ENCODE measurements at regions not wholly inside any gene's neighbourhood (a gene's known extent, or its start where the extent isn't known, plus 50 kb on each side); places are given as distances from the start of the nearest gene placed in this dataset.

DNA sequence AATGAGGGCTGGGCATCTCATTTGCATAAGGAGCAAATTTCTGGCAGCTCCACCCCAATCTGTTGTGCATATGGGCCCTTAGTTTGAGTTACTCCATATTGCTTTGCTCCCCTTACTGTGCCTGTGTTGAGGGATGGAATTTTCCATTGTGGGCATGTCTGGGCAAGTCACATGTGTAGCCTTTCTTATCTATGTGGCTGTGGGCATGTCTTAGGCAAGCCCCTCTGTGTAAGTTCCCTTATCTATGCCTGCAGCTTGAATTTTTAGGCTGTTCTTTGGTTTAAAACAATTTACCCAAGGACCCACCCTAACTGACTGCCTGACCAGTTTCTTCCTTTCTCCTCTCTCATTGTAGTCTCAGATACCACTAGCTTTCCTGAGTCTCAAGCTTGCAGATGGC, 405.7 kb upstream of the NCAM2 start:
- H3K36me3 ChIP-seq (ENCODE audit: control insufficient read depth, insufficient read depth, low read length): no peaks in the 10 kb centered on the region
- no peak overlapping the region for H3K9ac ChIP-seq (ENCODE audit: low read length)
- no peak overlapping the region for H3K4me3 ChIP-seq (ENCODE audit: low read length)
- H3K4me1 ChIP-seq (ENCODE audit: control insufficient read depth, insufficient read depth, low read length): no peaks in the 10 kb centered on the region
- H3K27me3 ChIP-seq (ENCODE audit: control insufficient read depth, insufficient read depth, low read length): no peaks in the 10 kb centered on the region
- H3K27ac ChIP-seq (ENCODE audit: low read depth, low read length): no peak overlapping the region

DNA sequence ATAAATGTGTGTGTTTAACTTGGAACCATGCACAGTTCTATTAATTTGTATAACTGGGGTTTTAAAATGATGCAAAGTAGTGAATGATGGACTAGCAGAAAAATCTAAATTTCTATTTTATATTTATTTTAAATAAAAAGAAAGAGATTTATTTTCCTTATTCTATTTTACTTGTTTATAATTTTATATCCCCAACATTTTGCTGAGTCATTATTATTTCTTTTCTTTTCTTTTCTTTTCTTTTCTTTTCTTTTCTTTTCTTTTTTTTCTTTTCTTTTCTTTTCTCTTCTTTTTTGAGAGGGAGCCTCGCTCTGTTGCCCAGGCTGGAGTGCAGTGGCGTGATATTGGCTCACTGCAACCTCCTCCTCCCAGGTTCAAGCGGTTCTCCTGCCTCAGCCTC, 395.0 kb upstream of the NCAM2 start:
- H3K4me3 ChIP-seq (ENCODE audit: low read length): no peak overlapping the region
- no peak overlapping the region for H3K27ac ChIP-seq (ENCODE audit: low read depth, low read length)
- H3K9ac ChIP-seq (ENCODE audit: low read length): no peak overlapping the region
- no peaks in the 10 kb centered on the region for H3K36me3 ChIP-seq (ENCODE audit: control insufficient read depth, insufficient read depth, low read length)
- H3K4me1 ChIP-seq (ENCODE audit: control insufficient read depth, insufficient read depth, low read length): no peaks in the 10 kb centered on the region
- no peaks in the 10 kb centered on the region for H3K27me3 ChIP-seq (ENCODE audit: control insufficient read depth, insufficient read depth, low read length)

DNA sequence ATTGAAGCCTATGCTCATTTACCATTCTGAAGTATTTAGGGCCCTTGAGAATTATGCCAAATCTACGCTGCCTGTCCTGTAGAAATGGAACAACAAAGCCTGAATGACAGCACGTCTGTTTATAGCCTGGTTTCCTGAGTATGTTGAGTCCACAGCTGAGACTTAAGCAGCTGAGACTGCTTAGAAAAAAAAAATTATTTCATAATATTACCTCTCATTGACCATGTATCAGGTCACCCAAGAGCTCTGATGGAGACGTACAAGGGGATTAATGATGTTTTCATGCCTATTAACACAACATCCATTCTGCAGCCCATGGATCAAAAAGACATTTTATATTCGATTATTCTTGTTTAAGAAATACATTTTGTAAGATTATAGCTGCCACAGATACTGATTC, 387.2 kb upstream of the NCAM2 start:
- Histone ChIP-seq H3K27ac (ENCODE audit: low read depth, low read length) (no peak overlapping the region), H3K4me1 (ENCODE audit: control insufficient read depth, insufficient read depth, low read length) (no peaks in the 10 kb centered on the region), H3K4me3 (ENCODE audit: low read length) (no peak overlapping the region), H3K9ac (ENCODE audit: low read length) (no peak overlapping the region), H3K36me3 (ENCODE audit: control insufficient read depth, insufficient read depth, low read length) (no peaks in the 10 kb centered on the region), H3K27me3 (ENCODE audit: control insufficient read depth, insufficient read depth, low read length) (no peaks in the 10 kb centered on the region)

DNA sequence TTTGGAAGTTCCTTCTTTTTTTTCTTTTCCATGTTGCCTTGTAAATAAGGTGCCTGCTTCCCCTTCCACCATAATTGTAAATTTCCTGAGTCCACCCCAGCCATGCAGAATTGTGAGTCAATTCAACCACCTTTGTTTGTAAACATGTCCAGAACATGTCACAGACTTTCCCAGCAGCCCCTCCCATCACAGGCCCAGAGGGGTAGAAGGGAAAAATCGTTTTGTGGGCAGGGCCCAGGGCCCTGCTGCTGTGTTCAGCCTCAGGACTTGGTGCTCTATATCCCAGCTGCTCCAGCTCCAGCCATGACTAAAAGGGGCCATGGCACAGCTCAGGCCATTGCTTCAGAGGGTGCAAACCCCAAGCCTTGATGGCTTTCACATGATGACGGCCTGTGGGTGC, 384.6 kb upstream of the NCAM2 start:
- Histone ChIP-seq H3K27ac (ENCODE audit: low read depth, low read length) (no peak overlapping the region), H3K27me3 (ENCODE audit: control insufficient read depth, insufficient read depth, low read length) (no peaks in the 10 kb centered on the region), H3K4me1 (ENCODE audit: control insufficient read depth, insufficient read depth, low read length) (no peaks in the 10 kb centered on the region), H3K4me3 (ENCODE audit: low read length) (no peak overlapping the region), H3K36me3 (ENCODE audit: control insufficient read depth, insufficient read depth, low read length) (no peaks in the 10 kb centered on the region), H3K9ac (ENCODE audit: low read length) (no peak overlapping the region)

DNA sequence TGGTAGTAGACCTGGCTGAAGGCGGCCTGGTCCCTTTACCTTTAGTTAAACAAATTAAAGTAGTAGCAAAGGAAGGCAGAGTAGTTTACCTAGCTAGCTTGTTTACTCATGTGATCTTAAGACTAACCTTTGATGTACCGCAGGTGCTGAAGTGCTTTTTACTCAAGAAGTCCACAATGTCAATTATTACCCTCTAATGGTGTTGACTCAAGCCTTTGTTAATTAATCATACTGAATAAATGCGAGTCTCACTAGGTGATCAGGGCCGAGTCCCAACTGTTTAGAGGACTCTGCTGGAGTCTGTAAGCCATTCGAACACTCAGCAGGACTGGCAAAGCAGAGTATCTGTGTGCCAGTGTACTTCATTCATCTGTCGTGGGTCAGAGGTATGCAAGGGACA, 381.1 kb upstream of the NCAM2 start:
- H3K36me3 ChIP-seq (ENCODE audit: control insufficient read depth, insufficient read depth, low read length): no peaks in the 10 kb centered on the region
- no peak overlapping the region for H3K27ac ChIP-seq (ENCODE audit: low read depth, low read length)
- no peaks in the 10 kb centered on the region for H3K4me1 ChIP-seq (ENCODE audit: control insufficient read depth, insufficient read depth, low read length)
- no peaks in the 10 kb centered on the region for H3K27me3 ChIP-seq (ENCODE audit: control insufficient read depth, insufficient read depth, low read length)
- no peak overlapping the region for H3K9ac ChIP-seq (ENCODE audit: low read length)
- H3K4me3 ChIP-seq (ENCODE audit: low read length): no peak overlapping the region

DNA sequence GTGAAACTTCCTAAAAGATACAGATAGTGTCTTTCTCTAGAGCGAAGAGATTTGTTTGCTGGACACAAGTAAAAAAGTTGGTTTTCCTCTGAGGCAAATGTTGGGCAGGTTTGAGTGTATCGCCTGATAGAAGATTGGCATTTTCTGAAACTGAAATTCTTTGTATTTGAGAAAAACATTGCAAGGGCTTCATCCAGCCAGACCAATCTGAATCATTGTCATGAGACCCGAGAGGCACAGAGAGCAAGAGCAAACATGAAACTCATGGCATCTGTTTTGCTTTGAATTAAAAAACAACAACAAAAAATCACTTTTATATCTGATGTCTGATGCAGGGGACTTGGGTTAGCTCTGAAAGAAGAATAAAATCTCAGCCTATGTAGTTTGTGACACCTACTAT, 379.3 kb upstream of the NCAM2 start:
- H3K36me3 ChIP-seq (ENCODE audit: control insufficient read depth, insufficient read depth, low read length): no peaks in the 10 kb centered on the region
- H3K4me3 ChIP-seq (ENCODE audit: low read length): no peak overlapping the region
- H3K27me3 ChIP-seq (ENCODE audit: control insufficient read depth, insufficient read depth, low read length): no peaks in the 10 kb centered on the region
- H3K4me1 ChIP-seq (ENCODE audit: control insufficient read depth, insufficient read depth, low read length): no peaks in the 10 kb centered on the region
- H3K27ac ChIP-seq (ENCODE audit: low read depth, low read length): no peak overlapping the region
- no peak overlapping the region for H3K9ac ChIP-seq (ENCODE audit: low read length)

DNA sequence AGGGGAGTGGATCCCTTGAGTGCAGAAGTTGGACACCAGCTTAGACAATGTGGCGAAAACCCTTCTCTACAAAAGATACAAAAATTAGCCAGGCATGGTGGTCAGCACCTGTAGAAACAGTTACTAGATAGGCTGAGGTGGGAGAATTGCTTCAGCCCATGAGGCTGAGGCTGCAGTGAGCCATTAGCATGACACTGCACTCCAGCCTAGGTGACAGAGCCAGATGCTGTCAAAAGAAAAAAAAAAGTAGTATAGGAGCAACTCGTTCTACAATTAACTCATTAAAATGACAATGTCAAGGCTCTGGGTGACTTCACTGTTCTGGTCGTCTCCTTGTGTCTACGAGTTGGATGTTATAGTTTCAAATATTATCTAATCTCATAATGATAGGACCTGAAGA, 370.6 kb upstream of the NCAM2 start:
- Histone ChIP-seq H3K4me3 (ENCODE audit: low read length) (no peak overlapping the region), H3K27me3 (ENCODE audit: control insufficient read depth, insufficient read depth, low read length) (no peaks in the 10 kb centered on the region), H3K36me3 (ENCODE audit: control insufficient read depth, insufficient read depth, low read length) (no peaks in the 10 kb centered on the region), H3K27ac (ENCODE audit: low read depth, low read length) (no peak overlapping the region), H3K9ac (ENCODE audit: low read length) (no peak overlapping the region), H3K4me1 (ENCODE audit: control insufficient read depth, insufficient read depth, low read length) (no peaks in the 10 kb centered on the region)

DNA sequence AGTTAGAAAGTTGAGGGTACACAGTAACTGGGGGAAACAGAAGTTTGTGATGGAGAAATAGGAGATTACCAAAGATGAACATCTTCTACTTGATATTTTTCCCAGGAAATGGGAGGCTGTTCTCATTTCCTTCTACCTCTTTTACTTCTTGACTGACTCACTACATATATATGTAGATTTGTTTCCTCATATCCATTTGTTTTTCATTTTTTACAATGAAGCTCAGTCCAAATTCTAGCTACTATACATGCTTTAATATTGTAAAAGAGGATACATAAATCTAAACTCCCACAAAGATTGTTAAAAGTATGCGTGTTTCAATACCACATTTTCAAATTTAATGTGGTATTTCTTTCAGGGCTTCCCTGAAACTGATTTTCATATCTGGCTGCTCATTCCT, 366.6 kb upstream of the NCAM2 start:
- Histone ChIP-seq H3K27me3 (ENCODE audit: control insufficient read depth, insufficient read depth, low read length) (no peaks in the 10 kb centered on the region), H3K4me1 (ENCODE audit: control insufficient read depth, insufficient read depth, low read length) (no peaks in the 10 kb centered on the region), H3K27ac (ENCODE audit: low read depth, low read length) (no peak overlapping the region), H3K9ac (ENCODE audit: low read length) (no peak overlapping the region), H3K36me3 (ENCODE audit: control insufficient read depth, insufficient read depth, low read length) (no peaks in the 10 kb centered on the region), H3K4me3 (ENCODE audit: low read length) (no peak overlapping the region)

DNA sequence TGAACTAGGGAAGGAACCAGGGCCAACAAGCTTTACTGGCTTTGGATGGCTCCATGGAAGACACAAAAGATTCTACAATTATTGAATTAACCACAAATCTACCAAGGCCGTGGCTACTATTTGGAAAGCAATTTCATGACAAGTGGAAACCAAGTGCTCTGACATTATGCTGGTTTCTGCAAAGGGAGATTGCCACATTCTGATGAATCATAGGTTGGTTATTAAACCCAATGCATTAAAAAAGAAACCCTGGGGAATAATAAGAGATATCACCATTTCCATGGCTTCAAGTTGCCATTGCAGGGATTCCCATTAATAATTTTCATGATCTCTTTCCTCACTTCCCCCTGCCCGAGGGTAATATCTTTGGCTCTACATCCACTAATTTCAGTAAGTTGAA, 359.2 kb upstream of the NCAM2 start:
- Histone ChIP-seq H3K27me3 (ENCODE audit: control insufficient read depth, insufficient read depth, low read length) (no peaks in the 10 kb centered on the region), H3K4me1 (ENCODE audit: control insufficient read depth, insufficient read depth, low read length) (no peaks in the 10 kb centered on the region), H3K27ac (ENCODE audit: low read depth, low read length) (no peak overlapping the region), H3K36me3 (ENCODE audit: control insufficient read depth, insufficient read depth, low read length) (no peaks in the 10 kb centered on the region), H3K4me3 (ENCODE audit: low read length) (no peak overlapping the region), H3K9ac (ENCODE audit: low read length) (no peak overlapping the region)

DNA sequence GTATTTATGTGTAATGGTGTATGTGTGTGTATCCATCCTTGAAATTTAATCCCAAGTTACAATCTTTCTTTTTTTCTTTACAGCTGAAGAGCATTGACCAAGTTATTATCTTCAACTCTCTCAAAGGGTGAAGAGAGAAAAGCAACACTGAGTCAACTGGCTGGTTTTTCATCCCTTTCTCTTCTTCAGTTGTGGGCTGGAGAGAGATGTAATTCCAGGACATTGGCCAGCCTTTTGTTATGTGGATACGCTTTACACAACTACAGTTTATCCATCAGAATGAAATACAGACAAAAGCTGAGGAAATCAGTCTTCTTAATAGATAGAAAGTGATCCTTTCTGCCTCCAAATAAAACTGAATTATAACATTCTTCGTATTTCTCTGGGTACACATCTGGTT, 357.0 kb upstream of the NCAM2 start:
- Histone ChIP-seq H3K36me3 (ENCODE audit: control insufficient read depth, insufficient read depth, low read length) (no peaks in the 10 kb centered on the region), H3K4me3 (ENCODE audit: low read length) (no peak overlapping the region), H3K4me1 (ENCODE audit: control insufficient read depth, insufficient read depth, low read length) (no peaks in the 10 kb centered on the region), H3K27ac (ENCODE audit: low read depth, low read length) (no peak overlapping the region), H3K9ac (ENCODE audit: low read length) (no peak overlapping the region), H3K27me3 (ENCODE audit: control insufficient read depth, insufficient read depth, low read length) (no peaks in the 10 kb centered on the region)

DNA sequence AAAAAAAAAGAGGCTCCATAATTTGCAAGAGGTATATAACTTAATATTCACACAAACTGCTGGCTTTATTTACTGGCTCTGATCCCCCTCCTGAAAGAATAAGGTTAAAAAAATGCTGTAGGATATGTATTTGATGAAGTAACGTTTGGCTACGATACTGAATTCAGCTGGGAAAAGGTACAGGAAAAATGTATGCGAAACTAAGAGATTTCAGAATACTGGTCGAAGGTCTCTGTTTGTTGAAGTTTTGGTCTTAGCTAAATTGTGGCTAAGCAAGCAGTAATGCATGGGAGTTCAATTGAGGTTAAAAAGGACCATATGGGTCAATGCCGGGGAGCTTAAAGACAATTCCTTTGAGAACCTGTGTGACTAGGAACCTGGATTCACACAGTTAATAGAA, 355.5 kb upstream of the NCAM2 start:
- Histone ChIP-seq H3K36me3 (ENCODE audit: control insufficient read depth, insufficient read depth, low read length) (no peaks in the 10 kb centered on the region), H3K9ac (ENCODE audit: low read length) (no peak overlapping the region), H3K27me3 (ENCODE audit: control insufficient read depth, insufficient read depth, low read length) (no peaks in the 10 kb centered on the region)

DNA sequence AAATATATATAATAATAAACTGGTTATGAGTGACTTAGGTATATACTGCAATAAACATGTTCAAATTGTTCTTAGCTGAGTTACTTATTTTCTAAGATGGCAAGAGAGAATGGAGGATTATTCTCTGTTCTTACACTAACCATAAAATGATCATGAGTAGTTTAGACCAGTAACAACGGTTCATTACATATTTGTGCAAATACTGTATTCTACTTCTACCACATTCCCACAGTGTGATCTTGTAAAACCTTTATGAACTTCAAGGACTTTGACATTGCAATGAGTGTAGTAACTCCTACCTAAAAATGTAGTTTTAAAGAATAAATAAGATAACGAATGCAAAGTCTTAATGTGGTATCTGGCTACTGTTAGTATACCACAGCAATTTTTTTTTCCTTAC, 353.7 kb upstream of the NCAM2 start:
- Histone ChIP-seq H3K27ac (ENCODE audit: low read depth, low read length) (no peak overlapping the region), H3K9ac (ENCODE audit: low read length) (no peak overlapping the region), H3K36me3 (ENCODE audit: control insufficient read depth, insufficient read depth, low read length) (no peaks in the 10 kb centered on the region), H3K4me1 (ENCODE audit: control insufficient read depth, insufficient read depth, low read length) (no peaks in the 10 kb centered on the region), H3K4me3 (ENCODE audit: low read length) (no peak overlapping the region), H3K27me3 (ENCODE audit: control insufficient read depth, insufficient read depth, low read length) (no peaks in the 10 kb centered on the region)

More for the DNA sequence above, 355.5 kb upstream of the NCAM2 start:
- H3K4me3 ChIP-seq (ENCODE audit: low read length): no peak overlapping the region
- H3K27ac ChIP-seq (ENCODE audit: low read depth, low read length): no peak overlapping the region
- no peaks in the 10 kb centered on the region for H3K4me1 ChIP-seq (ENCODE audit: control insufficient read depth, insufficient read depth, low read length)

DNA sequence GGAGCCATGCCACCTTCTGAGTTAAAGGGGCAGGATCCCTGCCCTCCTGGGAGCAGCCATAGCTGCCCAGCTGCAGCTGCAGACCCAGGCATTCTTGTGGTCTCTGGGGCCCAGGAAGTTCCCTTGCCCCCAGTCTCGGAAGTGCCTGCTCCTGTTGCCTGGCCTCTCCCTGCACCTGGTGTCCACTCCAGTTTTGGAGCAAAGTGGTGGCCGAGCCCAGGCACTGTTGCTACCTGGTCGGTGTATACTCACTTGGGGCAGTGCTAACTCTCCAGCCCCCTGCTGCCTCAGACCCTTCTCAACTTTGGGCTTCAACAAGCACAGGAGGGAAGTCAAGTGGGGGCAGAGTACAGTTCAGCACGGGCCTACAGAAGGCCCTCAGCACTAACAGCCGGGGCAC, 352.9 kb upstream of the NCAM2 start:
- no peak overlapping the region for H3K4me3 ChIP-seq (ENCODE audit: low read length)
- H3K36me3 ChIP-seq (ENCODE audit: control insufficient read depth, insufficient read depth, low read length): no peaks in the 10 kb centered on the region
- H3K4me1 ChIP-seq (ENCODE audit: control insufficient read depth, insufficient read depth, low read length): no peaks in the 10 kb centered on the region
- H3K9ac ChIP-seq (ENCODE audit: low read length): no peak overlapping the region
- no peak overlapping the region for H3K27ac ChIP-seq (ENCODE audit: low read depth, low read length)
- H3K27me3 ChIP-seq (ENCODE audit: control insufficient read depth, insufficient read depth, low read length): no peaks in the 10 kb centered on the region
